Suprapubic skin (tissue), 4 donors: ENCODE measurements at regions not wholly inside any gene's neighbourhood (a gene's known extent, or its start where the extent isn't known, plus 50 kb on each side); places are given as distances from the start of the nearest gene placed in this dataset.

Experiments
- DNase-seq, 2 donors: peaks; one replicate each; pipeline ENCODE4 v3.0.0-alpha.2; 2019; ENCODE audit warnings: low spot score in 2 of 2
- H3K27ac ChIP-seq: fragments of 200-600 bp; sonication (generic); one replicate; pipeline ENCODE4 v1.5.1; 2019
- H3K27me3 ChIP-seq: fragments of 200-600 bp; sonication (generic); one replicate; pipeline ENCODE4 v1.5.1; 2019
- H3K36me3 ChIP-seq: fragments of 200-600 bp; sonication (generic); one replicate; pipeline ENCODE4 v1.5.1; 2019
- H3K4me1 ChIP-seq: fragments of 200-600 bp; sonication (generic); one replicate; pipeline ENCODE4 v1.5.1; 2019
- H3K4me3 ChIP-seq: fragments of 200-600 bp; sonication (generic); one replicate; pipeline ENCODE4 v1.5.1; 2019; ENCODE audit warnings: mild to moderate bottlenecking
- H3K9me3 ChIP-seq: fragments of 200-600 bp; sonication (generic); one replicate; pipeline ENCODE4 v1.5.1; 2019
- EP300 ChIP-seq: sonication (generic); formaldehyde crosslinking; IDR thresholded peaks from one replicate; pipeline ENCODE4 v1.6.1; 2017; ENCODE audit warnings: antibody characterized with exemption
- POLR2A ChIP-seq, 2 donors: fragments of 450-650 bp; IDR thresholded peaks; one replicate each; pipeline ENCODE4 v1.6.1; 2017; ENCODE audit warnings: antibody characterized with exemption in 2 of 2, mild to moderate bottlenecking in 2 of 2, moderate library complexity in 2 of 2
- POLR2AphosphoS5 ChIP-seq, 3 donors: sonication (generic); formaldehyde crosslinking; IDR thresholded peaks; one replicate each; pipeline ENCODE4 v1.6.1; 2017; ENCODE audit warnings: antibody characterized with exemption in 3 of 3
- WGBS: methylation state at CpG from one replicate; pipeline ENCODE4 v1.1.5; 2018; 5-methylcytosine and 5-hydroxymethylcytosine counted together
- TF ChIP-seq, protein P1 (sequence below), 2 donors: fragments of 200-600 bp in 1 of 2; fragments of 450-650 bp in 1 of 2; sonication (generic) in 1 of 2; IDR thresholded peaks; one replicate each; pipeline ENCODE4 v1.5.1; 2016 to 2019; ENCODE audit warnings: antibody characterized with exemption in 2 of 2, mild to moderate bottlenecking in 1 of 2, moderate library complexity in 1 of 2

DNA sequence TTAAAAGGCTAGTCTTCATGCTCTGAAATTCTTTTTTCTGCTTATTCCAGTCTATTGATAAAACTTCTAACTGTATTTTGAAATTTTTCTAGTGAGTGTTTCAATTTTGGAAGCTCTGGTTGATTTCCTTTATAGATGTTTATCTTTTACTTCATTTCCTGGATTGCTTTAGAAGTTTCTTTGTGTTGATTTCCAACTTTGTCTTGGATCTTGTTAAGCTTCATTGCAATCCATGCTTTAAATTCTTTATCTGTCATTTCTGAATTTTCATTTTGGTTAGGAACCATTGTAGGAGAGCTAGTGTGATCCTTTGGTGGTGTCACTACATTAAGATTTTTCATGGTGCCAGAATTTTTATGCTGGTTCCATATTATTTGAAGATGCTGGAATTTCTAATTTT, 105.2 kb upstream of the DCBLD2 start:
- Histone ChIP-seq H3K36me3 (no peaks in the 10 kb centered on the region), H3K27me3 (no peaks in the 10 kb centered on the region), H3K4me3 (no peak overlapping the region), H3K27ac (no peak overlapping the region), H3K9me3 (no peaks in the 10 kb centered on the region), H3K4me1 (no peaks in the 10 kb centered on the region)
- no peak for DNase-seq
- TF ChIP-seq, protein P1, sequence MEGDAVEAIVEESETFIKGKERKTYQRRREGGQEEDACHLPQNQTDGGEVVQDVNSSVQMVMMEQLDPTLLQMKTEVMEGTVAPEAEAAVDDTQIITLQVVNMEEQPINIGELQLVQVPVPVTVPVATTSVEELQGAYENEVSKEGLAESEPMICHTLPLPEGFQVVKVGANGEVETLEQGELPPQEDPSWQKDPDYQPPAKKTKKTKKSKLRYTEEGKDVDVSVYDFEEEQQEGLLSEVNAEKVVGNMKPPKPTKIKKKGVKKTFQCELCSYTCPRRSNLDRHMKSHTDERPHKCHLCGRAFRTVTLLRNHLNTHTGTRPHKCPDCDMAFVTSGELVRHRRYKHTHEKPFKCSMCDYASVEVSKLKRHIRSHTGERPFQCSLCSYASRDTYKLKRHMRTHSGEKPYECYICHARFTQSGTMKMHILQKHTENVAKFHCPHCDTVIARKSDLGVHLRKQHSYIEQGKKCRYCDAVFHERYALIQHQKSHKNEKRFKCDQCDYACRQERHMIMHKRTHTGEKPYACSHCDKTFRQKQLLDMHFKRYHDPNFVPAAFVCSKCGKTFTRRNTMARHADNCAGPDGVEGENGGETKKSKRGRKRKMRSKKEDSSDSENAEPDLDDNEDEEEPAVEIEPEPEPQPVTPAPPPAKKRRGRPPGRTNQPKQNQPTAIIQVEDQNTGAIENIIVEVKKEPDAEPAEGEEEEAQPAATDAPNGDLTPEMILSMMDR (IDR thresholded peaks at IDR 0.05): no peak
- TF ChIP-seq EP300 (no peak), POLR2A (IDR thresholded peaks at IDR 0.05) (no peak), POLR2AphosphoS5 (IDR thresholded peaks at IDR 0.05) (no peak)

- Histone ChIP-seq H3K4me1 (no peaks in the 10 kb centered on the region), H3K4me3 (no peak overlapping the region), H3K36me3 (no peaks in the 10 kb centered on the region), H3K27me3 (no peaks in the 10 kb centered on the region), H3K27ac (no peak overlapping the region), H3K9me3 (no peaks in the 10 kb centered on the region)
- TF ChIP-seq POLR2A (IDR thresholded peaks at IDR 0.05) (no peak), EP300 (no peak), POLR2AphosphoS5 (IDR thresholded peaks at IDR 0.05) (no peak)
- TF ChIP-seq, protein P1 (IDR thresholded peaks at IDR 0.05): no peak
- no peak for DNase-seq
Measured at GRCh38 chr3:98999675-99000074, 98.2 kb upstream of the DCBLD2 start.

- no peak for DNase-seq
- no peaks in the 10 kb centered on the region for H3K9me3 ChIP-seq
- no peaks in the 10 kb centered on the region for H3K27me3 ChIP-seq
- no peak overlapping the region for H3K27ac ChIP-seq
- H3K4me1 ChIP-seq: no peaks in the 10 kb centered on the region
- H3K4me3 ChIP-seq: no peak overlapping the region
- H3K36me3 ChIP-seq: no peaks in the 10 kb centered on the region
- TF ChIP-seq POLR2AphosphoS5 (IDR thresholded peaks at IDR 0.05) (no peak), EP300 (no peak), POLR2A (IDR thresholded peaks at IDR 0.05) (no peak)
- TF ChIP-seq, protein P1 (IDR thresholded peaks at IDR 0.05): peak; percentile 49 to 65
Measured at GRCh38 chr3:98994128-98994762, 92.8 kb upstream of the DCBLD2 start.

GRCh38 chr3:98991393-98991792, 89.9 kb upstream of the DCBLD2 start:
- DNase-seq: no peak
- no peak overlapping the region for H3K27ac ChIP-seq
- TF ChIP-seq, protein P1 (IDR thresholded peaks at IDR 0.05): no peak
- TF ChIP-seq EP300: no peak
- TF ChIP-seq POLR2A (IDR thresholded peaks at IDR 0.05): no peak
- no peak for TF ChIP-seq POLR2AphosphoS5 (IDR thresholded peaks at IDR 0.05)
- no peaks in the 10 kb centered on the region for H3K27me3 ChIP-seq
- no peaks in the 10 kb centered on the region for H3K36me3 ChIP-seq
- no peak overlapping the region for H3K4me3 ChIP-seq
- peaks cover 2% of the 10 kb centered on the region for H3K4me1 ChIP-seq
- no peaks in the 10 kb centered on the region for H3K9me3 ChIP-seq

- DNase-seq: no peak
- WGBS: 71% methylated on average over 2 of the region's 2 CpGs
- Histone ChIP-seq H3K36me3 (no peaks in the 10 kb centered on the region), H3K27ac (no peak overlapping the region), H3K4me1 (peaks cover 9% of the 10 kb centered on the region), H3K27me3 (no peaks in the 10 kb centered on the region), H3K4me3 (no peak overlapping the region), H3K9me3 (no peaks in the 10 kb centered on the region)
- TF ChIP-seq POLR2AphosphoS5 (IDR thresholded peaks at IDR 0.05): no peak
- no peak for TF ChIP-seq POLR2A (IDR thresholded peaks at IDR 0.05)
- no peak for TF ChIP-seq EP300
- TF ChIP-seq, protein P1 (IDR thresholded peaks at IDR 0.05): no peak
Measured at GRCh38 chr3:98990657-98991056, 89.2 kb upstream of the DCBLD2 start.
